GM13976 (cell line): ENCODE measurements at regions not wholly inside any gene's neighbourhood (a gene's known extent, or its start where the extent isn't known, plus 50 kb on each side); places are given as distances from the start of the nearest gene placed in this dataset.
"Not testable (repeated sequence)": the region's sequence is repeated elsewhere in the genome, so short reads cannot be mapped to it uniquely, and the experiment has no call there.

Experiments used
- DNase-seq: peaks from one replicate; pipeline ENCODE4 v3.0.0; 2012; ENCODE audit warnings: low spot score
- in situ Hi-C: fragments of 300-500 bp; cut with MboI; formaldehyde crosslinking; loops from one replicate; pipeline ENCODE4 v1.12.0; 2022; ENCODE audit warnings: low sequenced_read_pairs, mixed read lengths, inconsistent platforms; ENCODE audit not compliant: unreplicated experiment
- TF ChIP-seq, protein P1 (sequence below): IDR thresholded peaks from 2 replicates; pipeline ENCODE4 v1.5.1; 2012; ENCODE audit warnings: borderline replicate concordance, mild to moderate bottlenecking; ENCODE audit not compliant: insufficient read depth; ENCODE audit errors: extremely low read depth, missing control alignments, control extremely low read depth

DNA sequence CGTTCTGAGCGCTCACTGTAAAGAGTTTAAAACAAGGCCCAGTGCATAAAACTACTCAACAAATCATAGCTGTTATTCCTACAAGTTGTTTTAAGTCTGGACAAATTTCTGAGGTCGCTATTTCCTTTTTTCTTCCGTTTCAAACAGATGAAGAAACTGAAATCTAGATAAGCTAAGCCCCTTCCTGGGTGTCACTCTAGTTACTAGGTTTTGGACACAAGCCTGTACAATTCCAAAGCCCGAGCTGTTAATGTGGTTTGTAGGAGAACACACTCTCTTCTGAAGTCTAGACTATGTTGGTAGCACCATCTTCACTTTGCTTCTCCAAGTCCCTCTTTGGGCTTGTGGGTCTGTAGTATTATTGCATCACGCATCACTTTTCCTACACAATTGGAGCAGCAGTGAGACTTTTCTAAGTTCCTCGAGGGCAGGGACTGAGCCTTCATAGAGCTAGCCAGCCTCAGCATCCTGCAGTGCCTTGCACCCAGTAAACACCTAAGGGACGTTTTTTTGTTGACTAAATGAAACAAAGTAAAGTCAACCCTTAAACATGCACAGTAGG, 142.6 kb upstream of the PROK2 start:
- in situ Hi-C loops = loop anchor here (25.0 kb wide), 1 partner anchor 335 kb away; no protein-coding TSS in a partner anchor
- TF ChIP-seq, protein P1, sequence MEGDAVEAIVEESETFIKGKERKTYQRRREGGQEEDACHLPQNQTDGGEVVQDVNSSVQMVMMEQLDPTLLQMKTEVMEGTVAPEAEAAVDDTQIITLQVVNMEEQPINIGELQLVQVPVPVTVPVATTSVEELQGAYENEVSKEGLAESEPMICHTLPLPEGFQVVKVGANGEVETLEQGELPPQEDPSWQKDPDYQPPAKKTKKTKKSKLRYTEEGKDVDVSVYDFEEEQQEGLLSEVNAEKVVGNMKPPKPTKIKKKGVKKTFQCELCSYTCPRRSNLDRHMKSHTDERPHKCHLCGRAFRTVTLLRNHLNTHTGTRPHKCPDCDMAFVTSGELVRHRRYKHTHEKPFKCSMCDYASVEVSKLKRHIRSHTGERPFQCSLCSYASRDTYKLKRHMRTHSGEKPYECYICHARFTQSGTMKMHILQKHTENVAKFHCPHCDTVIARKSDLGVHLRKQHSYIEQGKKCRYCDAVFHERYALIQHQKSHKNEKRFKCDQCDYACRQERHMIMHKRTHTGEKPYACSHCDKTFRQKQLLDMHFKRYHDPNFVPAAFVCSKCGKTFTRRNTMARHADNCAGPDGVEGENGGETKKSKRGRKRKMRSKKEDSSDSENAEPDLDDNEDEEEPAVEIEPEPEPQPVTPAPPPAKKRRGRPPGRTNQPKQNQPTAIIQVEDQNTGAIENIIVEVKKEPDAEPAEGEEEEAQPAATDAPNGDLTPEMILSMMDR = no peak

DNA sequence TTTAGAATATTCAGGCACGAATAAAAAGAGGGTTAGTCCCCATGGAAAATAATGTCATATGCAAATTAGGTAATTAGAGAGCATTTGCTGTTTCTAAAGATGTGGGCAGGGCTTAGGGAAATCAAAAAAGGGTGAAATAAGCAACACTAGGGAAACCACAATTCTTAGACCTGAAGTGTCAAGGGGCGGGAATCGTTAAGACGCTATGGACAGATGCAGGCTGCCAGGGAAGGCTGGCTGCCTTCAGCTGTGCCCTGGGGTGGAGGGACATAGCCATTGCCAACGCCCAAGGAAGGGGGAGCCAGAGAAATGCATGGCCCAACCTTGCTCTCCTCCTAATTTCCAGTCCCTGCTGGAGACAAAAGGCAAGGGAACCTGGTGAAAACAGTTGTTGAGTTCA, 141.7 kb upstream of the PROK2 start:
- DNase-seq = no peak
- TF ChIP-seq, protein P1 = no peak
- in situ Hi-C loops = loop anchor here (25.0 kb wide), 1 partner anchor 336 kb away; no protein-coding TSS in a partner anchor

More for the DNA sequence above, 142.6 kb upstream of the PROK2 start:
- DNase-seq = no peak

DNA sequence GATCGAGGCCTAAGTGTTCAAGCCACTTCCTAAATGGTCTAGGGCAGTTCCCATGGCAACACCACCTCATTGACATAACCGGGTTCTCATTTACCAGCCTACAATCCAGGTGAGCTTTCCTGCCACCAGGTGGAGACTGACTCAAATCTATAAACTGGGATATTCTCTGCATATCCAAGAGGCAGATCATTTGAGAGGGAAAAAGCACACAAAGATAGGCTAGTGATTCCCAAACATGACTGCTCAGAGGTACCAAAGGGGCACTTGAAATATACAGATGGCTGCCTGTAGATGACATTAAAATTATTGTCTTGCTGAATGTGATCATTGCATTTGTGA, 141.3 kb upstream of the PROK2 start:
- in situ Hi-C loops = loop anchor here (25.0 kb wide), 1 partner anchor 336 kb away; no protein-coding TSS in a partner anchor
- DNase-seq = peak; percentile 44
- TF ChIP-seq, protein P1 = no peak

DNA sequence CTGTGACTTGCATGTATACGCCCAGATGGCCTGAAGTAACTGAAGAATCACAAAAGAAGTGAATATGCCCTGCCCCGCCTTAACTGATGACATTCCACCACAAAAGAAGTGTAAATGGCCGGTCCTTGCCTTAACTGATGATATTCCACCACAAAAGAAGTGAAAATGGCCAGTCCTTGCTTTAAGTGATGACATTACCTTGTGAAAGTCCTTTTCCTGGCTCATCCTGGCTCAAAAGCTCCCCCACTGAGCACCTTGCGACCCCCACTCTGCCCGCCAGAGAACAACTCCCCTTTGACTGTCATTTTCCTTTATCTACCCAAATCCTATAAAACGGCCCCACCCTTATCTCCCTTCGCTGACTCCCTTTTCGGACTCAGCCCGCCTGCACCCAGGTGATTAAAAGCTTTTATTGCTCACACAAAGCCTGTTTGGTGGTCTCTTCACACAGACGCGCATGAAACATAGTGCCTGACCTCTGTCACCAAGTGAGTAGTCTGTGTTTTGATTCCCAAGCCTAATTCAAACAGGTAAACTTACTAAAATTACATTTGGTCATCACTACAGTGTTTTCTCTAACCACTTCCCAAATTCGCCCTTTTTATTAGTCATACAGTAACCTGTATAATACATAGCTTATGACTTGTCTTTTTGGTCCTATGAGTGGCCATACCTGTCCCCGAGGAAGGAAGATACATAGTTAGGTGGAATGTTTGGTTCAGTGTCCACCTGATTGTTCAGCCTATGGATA, 140.7 kb upstream of the PROK2 start:
- in situ Hi-C loops = loop anchor here (25.0 kb wide), 1 partner anchor 337 kb away; no protein-coding TSS in a partner anchor
- DNase-seq = not testable (repeated sequence)

DNA sequence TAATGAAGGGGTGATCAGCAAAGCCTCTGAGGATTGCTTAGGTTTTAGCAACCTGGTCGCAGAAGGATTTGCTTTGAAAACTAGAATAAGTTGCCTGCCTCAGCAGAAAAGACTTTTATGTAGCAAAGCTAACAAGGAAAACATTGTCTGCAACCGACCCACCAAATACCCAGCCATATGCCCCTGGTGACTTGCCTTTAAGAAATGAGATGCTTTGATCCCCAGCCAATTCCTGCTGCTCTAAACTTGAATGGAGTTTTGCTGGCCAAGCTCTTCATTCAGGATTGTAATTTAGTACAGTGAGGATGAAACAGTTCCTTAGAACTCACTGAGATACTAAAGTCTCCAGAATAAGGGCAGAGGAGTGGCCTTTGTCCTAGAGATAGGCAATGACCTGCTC, 139.8 kb upstream of the PROK2 start:
- in situ Hi-C loops = loop anchor here (25.0 kb wide), 1 partner anchor 338 kb away; no protein-coding TSS in a partner anchor
- TF ChIP-seq, protein P1 = no peak
- DNase-seq = no peak

DNA sequence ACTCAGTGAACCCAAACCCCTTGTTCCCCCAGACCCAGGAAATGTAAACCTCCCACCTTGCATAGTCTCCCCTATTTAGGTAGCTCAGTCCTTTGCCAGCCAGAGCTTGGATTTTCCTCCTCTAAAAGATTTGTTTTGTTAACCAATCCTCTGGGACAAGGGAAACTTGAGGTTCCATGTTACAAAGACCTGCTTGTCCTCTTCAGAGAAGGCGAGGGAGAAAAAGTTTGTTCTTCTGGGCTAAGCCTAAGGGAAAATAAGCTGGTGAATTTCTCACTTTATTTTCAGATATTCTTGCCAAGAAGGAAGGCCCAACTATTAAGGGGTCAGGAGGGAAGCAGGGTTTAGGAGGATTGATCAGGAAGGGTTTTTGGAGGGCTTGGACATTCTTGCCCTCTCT, 136.1 kb upstream of the PROK2 start:
- in situ Hi-C loops = no loop called here
- no peak for DNase-seq
- TF ChIP-seq, protein P1 = no peak

DNA sequence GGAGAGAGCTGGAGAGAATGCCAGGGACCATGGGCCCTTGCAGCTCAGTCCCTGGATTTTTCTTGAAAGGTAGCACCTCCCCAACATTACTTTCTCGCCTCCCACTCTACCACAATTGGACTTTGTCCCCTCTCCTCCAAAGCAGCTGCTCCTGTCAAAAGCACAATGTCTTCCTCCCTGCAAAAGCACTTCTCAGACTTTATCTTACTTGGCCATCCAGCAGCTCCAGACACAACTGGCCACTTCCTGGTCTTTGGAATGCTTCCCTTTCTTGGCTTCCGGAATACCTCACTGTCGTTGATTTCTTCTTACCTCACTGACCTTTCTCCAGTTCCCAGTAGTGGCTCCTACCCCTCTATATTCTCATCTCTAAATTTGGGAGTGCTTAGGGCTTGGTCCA, 134.6 kb upstream of the PROK2 start:
- in situ Hi-C loops = no loop called here
- DNase-seq = no peak
- TF ChIP-seq, protein P1 = no peak
